GM11168 (cell line): ENCODE measurements at regions not wholly inside any gene's neighbourhood (a gene's known extent, or its start where the extent isn't known, plus 50 kb on each side); places are given as distances from the start of the nearest gene placed in this dataset.
"Not testable (repeated sequence)": the region's sequence is repeated elsewhere in the genome, so short reads cannot be mapped to it uniquely, and the experiment has no call there.

Experiments
- in situ Hi-C: fragments of 300-500 bp; cut with MboI; formaldehyde crosslinking; loops from one replicate; pipeline ENCODE4 v1.12.0; 2022; ENCODE audit warnings: low sequenced_read_pairs; ENCODE audit not compliant: unreplicated experiment

DNA sequence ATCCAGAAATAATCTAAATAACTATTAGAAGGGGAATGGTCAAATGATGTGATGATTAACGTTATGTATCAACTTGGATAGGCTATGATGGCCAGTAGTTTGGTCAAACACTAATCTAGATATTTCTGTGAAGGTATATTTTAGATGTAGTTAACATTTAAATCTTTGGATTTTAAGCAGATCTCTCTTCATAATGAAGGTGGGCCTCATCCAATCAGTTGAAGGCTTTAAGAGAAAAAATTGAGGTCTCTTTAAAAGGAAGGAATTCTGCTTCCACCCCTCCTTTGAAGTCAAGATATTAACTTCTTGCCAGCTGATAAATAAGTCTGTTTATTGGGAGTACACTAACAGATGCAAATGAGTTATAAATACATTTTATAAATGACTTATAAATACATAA lies 760.0 kb upstream of the SLC35B3 start:
- in situ Hi-C loops = no loop called here

DNA sequence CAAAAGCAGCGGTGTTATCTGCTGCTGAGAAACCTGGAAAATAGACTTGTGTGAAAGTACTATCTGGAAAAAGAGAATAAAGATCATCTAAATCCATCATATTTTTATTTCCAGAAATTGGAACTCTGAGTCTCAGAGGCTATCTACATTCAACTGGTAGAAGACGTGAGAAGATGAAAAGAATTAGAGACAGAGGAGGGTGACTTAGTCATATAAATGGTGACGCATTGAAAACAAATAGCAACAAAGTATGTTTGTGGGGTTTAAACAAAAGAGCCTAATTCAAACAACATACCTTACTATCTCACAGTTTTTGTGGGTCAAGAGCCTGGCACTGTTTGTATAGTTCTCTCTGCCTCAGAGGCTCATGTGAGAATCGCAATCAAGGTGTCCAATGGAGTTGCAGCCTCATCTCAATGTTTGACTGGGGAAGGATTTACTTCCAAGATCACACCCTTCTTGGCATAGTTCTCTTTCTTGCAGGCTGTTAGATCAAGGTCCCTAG lies 757.1 kb upstream of the SLC35B3 start:
- in situ Hi-C loops = no loop called here

DNA sequence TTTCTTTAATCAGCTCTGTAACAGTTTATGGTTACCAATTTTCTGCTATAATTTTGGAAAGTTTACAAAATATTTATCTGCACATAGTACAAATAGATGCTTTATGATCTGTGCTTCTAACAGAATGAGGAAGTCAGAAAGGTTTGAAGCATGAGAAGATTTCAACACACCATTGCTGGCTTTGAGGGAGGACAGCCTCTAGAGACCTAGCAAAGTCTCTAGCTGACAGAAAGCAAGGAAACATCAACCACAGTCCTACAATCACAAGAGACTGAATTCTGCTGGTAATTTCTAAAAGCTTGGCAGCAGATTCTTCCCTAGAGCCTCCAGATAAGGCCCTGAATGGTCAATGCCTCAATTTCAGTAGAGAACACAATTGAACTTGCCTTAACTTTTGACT lies 750.8 kb upstream of the SLC35B3 start:
- in situ Hi-C loops = no loop called here

DNA sequence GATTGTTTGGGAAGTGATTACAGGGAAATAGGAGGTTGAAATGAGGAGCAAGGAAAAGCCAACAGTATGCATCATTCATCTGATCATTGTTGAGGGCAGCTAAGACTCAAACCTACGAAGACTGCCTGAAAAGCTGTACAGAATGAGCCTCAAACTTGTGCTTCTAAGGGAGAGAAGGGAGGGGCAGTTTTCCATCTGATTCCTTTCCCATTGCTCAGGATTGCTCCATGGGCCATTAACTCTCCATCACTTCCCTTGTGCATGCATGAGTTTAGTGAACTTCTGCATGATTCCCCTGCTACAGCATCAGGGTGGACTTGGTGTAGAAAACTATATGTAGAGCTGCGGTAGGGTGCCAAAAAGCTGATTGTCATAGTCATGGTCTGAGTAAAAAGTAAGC lies 742.7 kb upstream of the SLC35B3 start:
- in situ Hi-C loops = no loop called here

DNA sequence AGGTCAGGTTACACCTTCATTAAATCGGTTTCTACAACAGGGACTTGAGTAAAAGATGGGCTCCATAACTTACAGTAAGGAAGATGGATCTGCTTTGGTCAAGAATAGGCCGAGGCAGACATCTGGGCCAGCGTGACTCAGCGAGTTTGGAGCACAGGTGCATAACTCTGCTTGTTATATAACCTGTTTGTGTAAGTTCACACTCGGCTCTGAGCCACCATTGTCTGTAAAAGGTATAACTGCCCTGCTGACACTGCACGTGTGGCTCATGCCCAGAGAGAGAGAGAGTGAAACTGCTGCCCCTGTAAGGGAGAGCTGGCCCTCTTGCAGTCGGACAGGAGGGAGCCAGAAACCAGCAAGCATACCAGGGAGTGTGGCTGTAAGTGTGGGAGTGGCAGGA lies 737.9 kb upstream of the SLC35B3 start:
- in situ Hi-C loops = no loop called here

DNA sequence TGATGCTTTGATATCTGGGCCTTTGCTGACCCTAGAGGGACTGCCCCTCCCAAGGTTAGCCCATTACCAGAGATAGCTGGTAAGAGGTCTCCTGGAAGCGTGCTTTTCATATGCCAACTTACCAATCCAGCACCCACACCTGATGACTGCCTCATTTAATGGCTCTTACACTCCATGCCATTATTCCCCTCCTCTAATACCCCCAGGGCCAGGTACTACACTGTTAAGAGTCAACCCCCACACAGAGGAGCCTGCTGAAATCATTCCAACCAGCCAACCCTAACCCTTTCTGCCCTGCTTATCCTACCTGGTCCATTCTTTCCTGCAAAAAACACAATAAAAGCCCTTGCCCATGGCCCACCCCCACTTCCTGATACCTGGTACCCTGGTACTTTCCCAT lies 736.8 kb upstream of the SLC35B3 start:
- in situ Hi-C loops = no loop called here

DNA sequence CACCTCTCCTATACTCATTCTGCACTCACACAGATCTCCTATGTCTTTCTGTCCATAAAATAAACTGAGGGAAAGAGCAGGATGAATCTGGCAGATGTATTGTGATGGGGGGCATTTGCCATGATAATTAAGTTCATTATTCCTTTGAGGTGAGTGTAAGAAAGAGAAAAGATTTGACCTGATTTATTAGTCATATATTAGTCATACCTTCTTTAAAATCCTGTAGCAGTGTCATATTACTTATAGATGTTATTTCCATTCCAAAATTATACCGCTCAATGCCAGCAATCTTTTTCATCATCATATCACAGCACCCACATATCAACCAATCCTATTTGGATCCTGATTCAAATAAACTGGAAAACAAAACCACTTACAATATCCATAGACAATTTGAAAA lies 733.3 kb upstream of the SLC35B3 start:
- in situ Hi-C loops = no loop called here

DNA sequence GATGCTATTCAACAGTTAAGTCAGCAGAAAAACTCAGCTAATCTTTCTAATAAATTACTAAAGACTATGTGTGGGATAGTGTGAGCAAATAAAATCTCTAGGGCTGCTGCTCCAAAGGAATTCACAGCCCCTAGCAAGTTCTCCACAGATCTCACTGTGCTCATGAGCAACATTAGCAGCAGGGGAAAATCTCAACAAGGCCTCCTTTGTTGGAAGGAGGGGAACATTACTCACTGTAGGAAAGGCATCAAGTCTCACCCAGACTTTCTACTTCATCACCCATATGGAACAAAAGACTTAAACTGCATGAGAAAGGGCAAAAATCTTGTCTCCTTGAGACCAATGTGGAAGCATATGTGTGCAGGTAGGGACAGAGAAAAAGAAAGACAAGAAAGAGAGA lies 726.4 kb upstream of the SLC35B3 start:
- in situ Hi-C loops = no loop called here

DNA sequence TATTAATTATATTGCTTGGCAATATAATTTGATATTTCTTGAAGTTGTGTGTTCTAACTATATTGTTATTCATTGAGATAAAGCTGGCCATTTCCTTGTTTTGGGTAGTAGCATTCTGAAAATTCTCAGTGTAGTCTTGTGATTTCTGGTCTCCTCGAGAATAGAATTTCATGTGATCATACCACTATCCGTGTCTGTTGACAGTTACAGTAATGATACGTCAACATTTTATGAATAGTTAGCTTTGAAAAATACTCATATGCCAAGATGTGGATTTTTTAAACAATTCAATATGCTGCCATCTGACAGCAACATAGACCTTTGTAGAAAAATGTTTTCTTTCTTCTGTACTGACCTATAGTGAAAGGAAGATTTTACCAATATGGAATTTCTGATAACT lies 723.7 kb upstream of the SLC35B3 start:
- in situ Hi-C loops = no loop called here

DNA sequence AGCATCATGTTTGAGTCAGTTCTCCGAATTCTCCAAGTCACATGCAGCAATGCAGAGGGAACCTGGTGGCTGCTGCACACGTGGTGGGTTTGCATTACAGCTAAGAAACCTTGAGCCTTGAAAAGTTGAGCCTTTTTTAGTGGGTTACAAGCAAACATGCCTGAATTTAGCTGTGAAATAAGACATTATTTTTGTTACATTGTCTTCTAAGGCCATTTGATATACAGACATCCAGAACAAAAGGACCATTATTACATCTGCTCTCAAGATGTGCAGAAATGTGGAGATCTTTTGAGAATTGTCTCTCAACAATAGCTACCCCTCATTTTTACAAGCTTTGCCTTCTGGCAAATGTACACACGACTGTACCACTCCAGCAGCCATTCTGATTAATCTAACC lies 720.5 kb upstream of the SLC35B3 start:
- in situ Hi-C loops = no loop called here

DNA sequence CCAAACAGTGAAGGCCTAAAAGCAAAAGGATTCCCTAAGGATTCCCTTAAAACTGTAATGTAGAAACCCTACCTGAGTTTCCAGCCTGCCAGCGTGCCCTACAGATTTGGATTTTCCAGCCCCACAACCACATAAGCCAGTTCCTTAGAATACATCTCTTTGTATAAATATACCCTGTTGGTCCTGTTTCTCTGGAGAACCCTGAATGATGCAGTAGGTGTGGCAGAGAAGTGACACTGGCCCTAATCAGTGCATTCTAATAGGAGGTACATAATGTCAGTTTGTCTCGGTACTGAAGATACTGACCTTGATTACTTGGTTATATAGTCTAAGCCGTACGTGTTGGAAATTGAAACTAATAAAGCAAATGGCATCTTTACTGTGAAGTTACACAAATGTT lies 707.8 kb upstream of the SLC35B3 start:
- in situ Hi-C loops = no loop called here

DNA sequence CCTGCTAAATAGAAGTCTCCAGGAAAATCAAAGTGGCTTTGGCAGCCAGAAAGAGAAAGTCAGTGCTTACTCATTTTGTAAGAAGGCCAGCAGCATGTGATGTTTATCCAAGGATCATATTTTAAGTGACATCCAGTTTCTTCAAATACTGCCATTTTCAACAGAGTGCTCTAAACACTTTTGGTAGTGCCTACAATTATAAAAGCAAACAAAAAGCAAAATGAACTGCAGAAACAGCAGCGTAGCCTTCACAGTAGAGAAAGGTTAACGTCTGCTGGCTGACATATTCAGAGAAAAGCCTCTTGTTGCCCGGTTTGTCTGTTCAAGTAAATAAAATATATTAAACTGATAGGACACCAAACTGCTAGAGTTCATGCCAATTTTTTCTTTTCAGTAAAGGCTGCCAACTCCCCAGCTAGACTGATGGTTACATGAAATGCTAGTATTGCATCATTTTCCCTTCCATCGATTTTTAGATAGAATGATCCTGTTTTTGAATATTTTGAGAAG lies 705.7 kb upstream of the SLC35B3 start:
- in situ Hi-C loops = no loop called here

DNA sequence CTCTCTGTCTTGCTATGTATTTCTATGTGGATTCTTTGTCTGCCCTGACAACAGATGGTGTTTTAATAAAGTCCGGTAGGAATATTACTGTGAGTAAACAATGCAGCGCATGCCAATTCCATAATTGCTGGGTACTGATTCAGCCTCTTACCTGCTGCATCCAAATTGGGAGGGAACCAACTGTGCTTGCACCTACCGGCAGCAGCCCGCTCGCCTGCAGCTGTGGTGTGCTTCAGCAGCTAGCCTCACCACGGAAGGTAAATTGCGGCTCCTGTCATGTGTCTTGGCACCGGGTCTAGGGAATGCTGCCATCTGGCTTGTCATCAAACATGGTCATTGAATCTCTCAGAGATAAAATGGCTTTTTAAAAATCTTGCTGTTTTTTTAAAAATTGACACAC lies 704.8 kb upstream of the SLC35B3 start:
- in situ Hi-C loops = no loop called here

DNA sequence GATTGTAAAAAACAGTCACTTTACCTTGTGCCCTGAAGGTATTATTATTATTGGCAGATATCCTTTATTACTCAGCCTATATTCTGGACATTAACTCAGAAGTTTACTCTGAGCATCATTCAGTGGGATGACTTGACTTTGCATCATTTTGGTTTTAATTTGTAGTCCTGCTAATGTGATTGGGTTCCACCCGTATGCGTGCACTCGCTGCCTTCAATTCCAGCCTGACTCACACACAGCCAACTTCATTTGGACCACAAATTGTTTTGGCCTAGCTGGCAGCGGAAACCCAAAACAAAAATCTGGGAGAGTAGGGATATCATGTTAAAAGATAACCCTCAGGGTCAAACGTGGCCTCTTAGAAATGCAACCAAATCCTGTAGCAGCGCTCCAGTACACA lies 704.4 kb upstream of the SLC35B3 start:
- in situ Hi-C loops = no loop called here

DNA sequence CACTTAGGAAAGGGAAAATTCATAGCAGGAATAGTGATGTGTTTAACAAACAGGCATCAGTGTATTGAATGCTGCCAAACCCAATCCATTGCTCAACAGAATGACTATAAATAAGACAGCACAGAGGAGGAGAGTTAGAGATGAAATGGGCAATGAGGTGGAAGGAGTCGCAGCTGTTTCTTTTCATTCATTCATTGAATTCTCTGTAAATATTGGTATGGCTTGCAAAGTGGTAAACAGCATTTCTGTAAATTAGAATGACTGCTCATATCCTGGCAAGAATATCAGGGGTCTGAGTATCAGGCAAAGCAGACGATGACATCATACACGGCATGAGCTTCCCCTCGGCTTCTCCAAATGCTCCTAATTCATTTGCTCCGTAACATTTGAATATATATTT lies 703.6 kb upstream of the SLC35B3 start:
- in situ Hi-C loops = no loop called here

DNA sequence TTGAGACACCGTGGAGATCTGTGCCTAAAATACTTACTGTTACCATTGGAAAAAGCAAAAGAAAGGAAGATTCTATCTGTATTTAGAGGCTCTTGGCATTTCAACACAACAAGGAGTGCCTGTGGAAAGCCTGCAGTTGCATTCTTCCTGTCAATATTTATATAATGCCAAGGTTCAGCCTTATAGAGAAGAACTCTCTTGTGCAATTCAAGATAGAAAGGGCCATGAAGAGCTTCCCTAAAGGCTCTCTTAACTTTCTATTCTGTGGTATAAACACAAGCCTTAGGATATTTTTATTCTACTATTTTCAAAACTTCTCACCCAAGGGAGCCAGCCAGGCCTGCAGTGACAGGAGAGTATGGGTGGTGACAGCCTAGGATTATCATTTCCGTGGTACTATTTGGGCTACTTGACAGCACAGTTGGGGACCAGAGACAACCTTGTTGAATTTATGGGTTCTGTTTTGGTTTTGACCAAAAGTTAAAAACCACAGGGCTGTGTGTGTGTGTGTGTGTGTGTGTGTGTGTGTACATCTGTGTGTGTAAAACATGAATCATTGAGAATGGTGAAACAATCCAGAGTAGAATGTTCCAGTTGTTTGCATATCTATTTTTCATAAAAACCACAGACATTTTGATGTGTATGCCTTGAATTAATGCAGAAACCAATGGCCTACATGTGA lies 700.9 kb upstream of the SLC35B3 start:
- in situ Hi-C loops = no loop called here

DNA sequence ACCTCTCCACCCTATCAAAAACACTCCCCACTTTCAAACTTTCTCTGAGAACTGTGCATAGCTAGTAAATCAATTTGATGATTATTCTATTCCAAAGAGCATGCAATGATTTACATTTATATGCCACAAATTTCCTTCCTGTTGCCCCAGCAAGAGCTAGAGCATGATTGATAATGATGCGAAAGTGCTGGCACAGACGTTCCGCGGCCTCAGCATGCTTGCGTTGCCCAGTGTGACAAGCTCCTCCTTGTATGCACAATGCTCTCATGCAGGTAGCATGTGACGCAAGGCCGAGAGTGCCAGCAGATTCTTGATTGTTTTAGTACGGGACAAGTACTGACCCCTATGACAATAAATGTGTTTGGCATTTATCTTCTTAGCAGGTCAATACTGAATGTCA lies 696.3 kb upstream of the SLC35B3 start:
- in situ Hi-C loops = no loop called here

DNA sequence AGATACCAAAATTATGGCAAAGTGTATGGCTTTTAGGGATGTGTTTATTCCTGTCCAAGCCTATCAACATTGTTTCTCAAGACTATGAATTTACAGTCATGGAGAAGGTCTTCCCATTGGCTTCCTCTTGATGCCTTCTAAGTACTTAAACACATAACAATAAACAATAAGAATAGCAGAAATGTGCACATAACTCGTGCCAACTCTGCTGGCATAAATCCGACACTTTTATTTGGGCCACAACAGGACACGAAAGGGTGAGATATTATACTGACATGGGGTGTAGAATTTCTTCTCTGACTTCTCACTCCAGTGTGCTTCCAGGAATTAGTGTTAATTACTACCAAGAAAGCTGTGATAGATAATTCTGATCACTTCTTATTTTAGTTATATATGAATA lies 695.9 kb upstream of the SLC35B3 start:
- in situ Hi-C loops = no loop called here

DNA sequence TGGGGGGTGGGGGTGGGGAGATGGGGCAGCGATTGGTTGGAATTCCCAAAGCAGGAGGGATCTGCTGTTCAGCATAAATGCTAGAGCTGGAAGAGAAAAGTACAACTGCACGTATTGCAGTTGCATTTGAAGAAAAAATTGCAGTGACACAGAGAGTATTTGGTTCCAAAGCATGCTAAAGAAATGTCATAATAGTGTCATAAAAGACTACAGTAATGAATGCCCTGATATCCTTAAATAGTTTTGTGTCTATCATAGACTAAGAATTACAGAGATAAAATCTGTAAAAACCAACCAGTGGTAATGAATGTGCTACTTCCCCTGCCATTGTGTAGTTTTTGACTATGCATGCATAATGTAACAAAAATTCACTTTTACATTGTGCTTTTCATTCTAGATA lies 693.6 kb upstream of the SLC35B3 start:
- in situ Hi-C loops = no loop called here

DNA sequence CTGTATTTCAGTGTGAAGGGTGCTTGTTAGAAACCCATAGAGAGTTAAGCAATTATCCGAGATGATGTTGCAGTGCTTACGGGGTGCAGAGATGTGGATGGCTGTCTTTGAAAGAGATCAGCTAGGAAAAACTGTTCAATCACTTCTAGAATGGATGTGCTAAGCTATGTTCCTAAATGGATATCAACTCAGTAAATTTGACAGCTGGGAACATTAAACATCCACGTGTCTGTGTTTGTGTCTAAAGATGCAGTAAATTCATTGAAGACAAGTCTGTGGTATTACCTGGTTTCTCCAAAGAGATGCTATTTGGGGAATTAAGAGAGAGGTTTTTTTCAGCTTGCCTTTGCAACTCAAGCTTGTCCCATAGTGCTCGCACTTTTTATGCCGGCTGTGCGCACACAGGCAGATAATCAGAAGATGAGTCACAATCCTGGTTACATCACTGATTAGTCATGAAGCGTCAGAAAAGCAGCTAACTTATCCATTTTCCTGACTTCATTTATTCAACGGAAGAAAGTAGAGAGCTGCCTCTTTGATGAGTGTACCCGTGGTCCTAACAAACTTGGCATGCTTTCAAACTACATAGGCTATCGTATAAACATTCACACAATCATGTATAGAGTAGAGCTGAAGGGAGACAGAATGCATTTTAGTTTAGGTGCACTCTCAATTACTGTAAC lies 691.7 kb upstream of the SLC35B3 start:
- in situ Hi-C loops = no loop called here

DNA sequence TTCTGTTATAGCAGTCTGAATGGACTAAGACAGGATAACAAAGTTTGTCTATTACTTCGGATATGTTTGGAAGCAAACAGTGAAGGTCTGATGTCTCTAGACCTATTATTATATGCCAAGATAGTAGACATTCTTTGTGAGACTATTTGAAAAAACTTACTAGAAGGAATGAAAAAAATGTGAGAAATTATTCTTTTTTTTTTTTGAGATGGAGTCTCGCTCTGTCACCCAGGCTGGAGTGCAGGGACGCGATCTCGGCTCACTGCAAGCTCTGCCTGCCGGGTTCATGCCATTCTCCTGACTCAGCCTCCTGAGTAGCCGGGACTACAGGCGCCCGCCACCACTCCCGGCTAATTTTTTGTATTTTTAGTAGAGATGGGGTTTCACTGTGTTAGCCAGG lies 690.7 kb upstream of the SLC35B3 start:
- in situ Hi-C loops = not testable (repeated sequence)

DNA sequence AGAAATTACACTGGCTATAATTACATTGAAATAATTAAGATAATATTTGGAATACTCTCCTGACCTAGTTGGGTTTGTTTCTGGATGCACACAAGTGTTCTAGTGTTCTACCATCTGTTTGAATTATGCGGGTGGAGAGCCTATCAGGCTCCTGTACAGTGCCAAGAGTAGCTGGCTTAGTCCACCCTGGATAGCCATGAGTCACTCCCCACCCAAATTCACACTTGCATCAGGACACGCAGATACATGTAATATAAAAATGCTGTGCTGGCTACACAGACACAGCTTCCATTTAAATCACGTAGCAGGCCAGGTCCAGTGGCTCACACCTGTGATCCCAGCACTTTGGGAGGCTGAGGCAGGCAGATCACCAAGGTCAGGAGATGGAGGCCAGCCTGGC lies 686.2 kb upstream of the SLC35B3 start:
- in situ Hi-C loops = no loop called here
